HG02885 (cell line): ENCODE measurements at regions not wholly inside any gene's neighbourhood (a gene's known extent, or its start where the extent isn't known, plus 50 kb on each side); places are given as distances from the start of the nearest gene placed in this dataset.
"Not testable (repeated sequence)": the region's sequence is repeated elsewhere in the genome, so short reads cannot be mapped to it uniquely, and the experiment has no call there.

ENCODE experiments used
- ATAC-seq: cut with Tn5 transposase; IDR thresholded peaks from one replicate; pipeline ENCODE4 v1.9.1; 2021; ENCODE audit warnings: mild to moderate bottlenecking; ENCODE audit not compliant: unreplicated experiment, poor library complexity

DNA sequence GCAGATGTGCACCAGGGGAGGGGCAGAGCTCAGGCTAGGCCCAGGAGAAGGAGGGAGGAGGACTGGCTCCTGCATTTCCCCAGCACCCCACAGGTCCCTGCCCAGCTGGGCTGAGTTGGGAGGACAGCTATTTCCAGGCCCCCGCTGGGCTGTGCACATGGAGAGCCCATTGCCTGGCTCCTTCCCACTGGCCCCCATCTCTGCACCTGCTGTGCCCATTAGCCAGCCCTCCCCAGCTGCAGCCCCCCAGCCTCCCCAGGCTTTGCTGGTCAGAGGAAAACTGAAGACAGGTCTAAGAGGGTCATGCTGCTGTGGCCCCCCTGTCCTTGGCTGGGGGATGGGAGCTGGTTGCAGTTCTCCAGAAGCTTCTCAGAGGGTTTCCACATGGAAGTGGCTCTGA is 81.8 kb upstream of the SHANK2 start:
- ATAC-seq, result no peak

DNA sequence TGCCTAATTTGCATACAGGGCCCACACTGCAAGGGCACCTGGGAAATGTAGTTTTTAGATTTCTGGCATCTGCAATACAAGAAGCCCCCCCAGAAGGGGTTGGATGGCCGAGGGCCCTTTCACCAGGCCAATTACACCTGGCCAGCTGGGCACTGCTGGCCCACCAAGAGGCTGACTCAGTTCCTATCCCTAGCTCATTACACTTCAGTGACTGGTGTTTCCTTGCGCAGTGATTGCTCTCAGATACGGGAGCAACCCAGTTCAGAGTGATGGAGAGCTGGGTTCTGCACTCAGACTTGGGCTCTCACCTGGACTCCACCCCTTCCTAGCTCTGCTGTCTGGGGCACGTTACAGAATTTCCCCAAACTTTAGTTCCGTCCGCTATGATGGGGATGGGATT is 81.1 kb upstream of the SHANK2 start:
- ATAC-seq, result no peak

DNA sequence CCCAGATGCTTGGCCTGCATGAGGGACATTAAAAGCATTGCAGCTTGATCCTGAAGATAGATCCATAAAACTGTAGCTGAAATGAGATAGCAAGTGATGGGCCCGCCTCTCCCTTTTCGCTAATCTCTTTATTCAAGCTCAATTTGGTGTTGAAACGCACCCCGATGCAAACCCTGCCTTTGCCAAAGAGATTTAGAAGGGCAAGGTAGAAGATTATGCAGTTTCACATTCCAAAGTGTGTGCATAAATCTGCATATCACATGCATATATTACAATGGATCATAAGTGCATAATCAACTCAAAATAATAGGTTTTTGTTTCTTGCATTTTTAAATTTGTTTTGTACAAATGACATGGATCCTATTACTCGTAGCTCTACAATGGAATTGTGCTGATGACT is 80.1 kb upstream of the SHANK2 start:
- no peak for ATAC-seq

DNA sequence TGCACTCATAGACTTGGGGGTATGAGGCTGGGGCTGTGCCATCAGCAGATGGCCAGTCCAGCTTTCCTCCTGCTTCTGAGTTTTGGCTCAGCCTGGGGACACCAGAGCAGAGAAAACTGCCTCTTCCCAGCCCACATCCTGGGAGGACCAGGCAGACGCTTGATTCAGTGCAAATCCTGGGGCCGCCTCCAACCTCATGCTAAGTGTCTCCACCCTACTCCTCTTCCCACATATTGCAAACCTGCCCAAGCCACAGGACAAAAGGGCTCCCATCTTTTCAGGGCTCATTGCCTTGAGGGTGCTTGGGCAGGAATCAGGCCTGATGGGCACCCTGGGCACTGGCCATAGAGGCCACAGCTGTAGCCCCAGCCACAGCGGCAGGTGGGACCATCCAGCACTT is 79.7 kb upstream of the SHANK2 start:
- ATAC-seq, result no peak

DNA sequence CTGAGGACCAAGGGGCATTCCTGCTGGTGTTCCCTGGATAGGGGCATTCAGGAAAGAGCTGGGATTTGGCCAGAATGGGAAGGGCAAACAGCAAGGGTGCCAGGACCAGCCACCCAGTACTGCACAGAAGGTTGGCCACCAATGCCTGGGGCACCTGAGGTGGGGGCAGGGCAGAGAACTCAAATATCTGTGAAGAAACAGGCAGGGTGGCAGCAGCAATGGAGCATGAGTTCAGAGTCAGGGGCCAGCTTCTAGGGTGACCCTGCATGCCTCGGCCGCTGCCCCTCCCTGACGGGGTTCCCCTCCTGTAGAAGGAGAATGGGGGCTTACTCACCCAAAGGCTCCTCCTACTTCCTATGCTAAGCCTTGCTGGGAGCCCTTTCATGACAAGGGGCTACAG is 79.3 kb upstream of the SHANK2 start:
- ATAC-seq, result no peak

DNA sequence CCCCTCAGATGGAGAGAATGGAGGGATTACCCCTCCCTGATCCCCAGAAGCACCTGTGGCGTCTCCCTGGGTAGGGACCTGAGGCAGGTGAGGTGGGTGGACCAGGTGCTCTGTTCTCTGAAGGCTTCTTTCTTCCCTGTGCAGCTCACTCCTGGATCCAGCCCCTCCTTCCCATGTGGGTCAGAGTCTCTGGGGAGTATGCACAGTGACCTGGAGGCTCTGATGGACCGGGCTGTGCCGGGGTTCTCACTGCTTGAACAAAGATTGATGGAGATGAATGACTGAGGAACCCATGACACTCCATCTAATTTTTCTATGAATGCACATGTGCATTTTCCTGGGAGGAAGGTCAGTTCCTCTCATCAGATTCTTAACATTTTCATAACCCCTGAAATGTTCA is 78.6 kb upstream of the SHANK2 start:
- no peak for ATAC-seq

DNA sequence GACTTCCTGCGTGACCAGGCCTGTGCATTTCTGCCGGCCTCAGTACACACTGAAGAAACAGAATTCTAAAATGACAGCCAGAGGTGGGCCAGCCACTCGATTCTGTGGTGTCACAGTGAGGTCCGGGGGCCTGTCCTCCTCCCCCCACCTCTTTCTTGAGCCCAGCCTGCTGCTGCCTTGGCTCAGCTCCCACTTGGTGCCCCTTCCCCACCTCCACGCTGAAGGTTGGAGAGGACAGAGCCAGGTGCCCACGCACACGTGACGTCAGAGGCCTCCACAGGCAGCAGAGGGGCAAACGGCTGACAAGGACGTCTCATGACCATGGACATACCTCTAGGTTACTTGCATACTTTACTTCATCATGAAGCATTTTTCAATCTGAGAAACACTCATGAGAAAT is 78.0 kb upstream of the SHANK2 start:
- no peak for ATAC-seq

DNA sequence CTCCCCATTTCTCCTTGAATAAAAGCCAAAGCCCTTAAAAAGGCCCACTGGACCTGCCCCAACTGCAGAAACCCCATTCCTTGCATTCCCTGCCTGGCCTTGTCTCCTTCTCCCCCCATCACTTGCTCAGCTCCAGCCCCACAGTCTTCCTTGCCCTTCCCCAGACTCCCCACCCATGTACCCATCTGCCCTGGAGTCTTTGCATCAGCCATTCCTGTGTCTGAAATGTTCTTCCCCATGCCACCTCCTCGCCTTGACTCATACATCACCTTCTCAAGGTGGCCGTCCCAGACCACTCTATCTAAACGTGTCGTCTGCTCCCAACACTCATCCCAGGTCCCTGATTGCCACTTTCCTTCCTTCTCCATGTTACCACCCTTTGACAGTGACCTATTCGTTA is 77.4 kb upstream of the SHANK2 start:
- ATAC-seq, result no peak

DNA sequence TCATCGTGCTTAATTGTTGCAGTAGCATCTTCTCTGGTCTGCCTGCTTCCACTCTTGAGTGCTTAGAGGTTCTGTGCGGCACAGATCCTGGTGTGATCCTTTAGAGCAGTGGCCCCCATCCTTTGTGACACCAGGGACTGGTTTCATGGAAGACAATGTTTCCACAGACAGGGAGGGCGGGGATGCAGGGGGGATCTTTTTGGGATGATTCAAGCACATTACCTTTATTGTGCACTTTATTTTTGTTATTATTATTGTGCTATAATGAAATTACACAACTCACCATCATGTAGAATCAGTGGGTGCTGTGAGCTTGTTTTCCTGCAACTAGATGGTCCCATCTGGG is 76.8 kb upstream of the SHANK2 start:
- no peak for ATAC-seq

DNA sequence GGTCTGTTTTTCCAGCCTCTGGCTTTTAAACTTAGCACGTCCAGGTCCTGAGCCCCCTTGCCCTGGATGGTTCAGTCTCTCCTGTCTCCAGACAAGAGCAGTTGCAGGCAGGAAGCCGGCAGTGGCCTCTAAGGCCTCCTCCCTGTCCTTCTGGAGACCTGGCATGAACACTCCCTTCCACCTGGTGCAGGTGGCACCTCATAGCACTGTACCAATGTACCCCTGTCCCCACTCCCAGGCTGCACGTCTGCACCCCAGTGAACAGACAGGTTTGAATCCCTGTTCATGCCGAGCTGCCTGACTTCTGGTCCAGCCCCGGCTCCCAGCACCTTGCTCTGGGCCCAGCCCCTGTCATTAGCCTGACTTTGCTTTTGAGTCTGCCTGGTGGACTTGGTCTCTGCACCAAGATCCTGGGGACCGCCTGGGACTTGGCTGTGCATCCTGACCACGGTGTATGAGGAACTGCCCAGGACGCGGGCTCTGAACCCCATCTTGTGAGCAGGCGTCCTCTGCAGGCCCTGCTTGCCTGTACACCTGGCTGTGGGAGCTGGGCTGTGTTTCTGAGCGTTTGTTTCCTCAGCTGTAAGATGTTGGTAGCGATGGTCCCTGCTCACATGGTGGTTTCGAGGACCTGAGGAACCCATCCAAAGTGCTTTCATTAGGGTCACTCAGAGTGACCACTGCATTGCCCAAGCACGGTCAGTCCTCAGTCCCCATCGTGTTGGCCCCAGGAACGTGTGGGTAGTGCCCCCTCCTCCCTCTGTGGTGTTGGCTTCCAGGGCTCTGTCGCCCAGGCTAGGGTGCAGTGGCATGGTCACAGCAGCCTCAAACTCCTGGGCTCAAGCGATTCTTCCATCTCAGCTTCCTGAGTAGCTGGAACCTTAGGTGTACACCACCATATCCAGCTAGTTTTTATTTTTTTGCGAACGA is 75.0 kb upstream of the SHANK2 start:
- ATAC-seq, result no peak

DNA sequence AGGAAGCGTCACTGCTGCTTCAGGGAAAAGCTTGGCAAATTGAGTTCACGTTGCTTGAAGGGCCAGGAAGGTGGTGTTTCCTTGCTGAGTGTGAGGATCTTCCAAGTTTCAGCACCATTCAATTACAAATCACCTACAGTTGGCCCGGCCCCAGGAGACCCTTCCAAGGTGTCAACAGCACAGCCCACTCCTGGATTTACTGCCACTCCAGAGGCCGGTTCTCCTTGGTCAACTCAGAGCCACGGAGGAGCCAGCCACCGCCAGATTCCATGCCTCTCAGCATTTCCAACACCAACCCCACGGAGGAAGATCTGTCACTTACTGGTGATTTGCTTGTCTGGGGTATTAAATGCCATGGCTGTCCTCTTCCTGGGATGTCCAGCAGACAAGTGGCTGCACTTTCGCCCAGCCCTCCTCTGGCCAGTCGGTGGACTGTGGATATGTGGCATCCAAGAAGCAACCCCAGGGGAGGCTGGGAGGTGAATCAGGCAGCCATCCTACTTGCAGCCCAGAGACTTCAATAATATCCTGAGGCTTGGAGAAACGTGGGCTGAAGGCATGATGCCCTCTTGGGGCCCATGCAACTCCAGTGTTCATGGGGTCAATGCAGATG is 74.1 kb upstream of the SHANK2 start:
- no peak for ATAC-seq

DNA sequence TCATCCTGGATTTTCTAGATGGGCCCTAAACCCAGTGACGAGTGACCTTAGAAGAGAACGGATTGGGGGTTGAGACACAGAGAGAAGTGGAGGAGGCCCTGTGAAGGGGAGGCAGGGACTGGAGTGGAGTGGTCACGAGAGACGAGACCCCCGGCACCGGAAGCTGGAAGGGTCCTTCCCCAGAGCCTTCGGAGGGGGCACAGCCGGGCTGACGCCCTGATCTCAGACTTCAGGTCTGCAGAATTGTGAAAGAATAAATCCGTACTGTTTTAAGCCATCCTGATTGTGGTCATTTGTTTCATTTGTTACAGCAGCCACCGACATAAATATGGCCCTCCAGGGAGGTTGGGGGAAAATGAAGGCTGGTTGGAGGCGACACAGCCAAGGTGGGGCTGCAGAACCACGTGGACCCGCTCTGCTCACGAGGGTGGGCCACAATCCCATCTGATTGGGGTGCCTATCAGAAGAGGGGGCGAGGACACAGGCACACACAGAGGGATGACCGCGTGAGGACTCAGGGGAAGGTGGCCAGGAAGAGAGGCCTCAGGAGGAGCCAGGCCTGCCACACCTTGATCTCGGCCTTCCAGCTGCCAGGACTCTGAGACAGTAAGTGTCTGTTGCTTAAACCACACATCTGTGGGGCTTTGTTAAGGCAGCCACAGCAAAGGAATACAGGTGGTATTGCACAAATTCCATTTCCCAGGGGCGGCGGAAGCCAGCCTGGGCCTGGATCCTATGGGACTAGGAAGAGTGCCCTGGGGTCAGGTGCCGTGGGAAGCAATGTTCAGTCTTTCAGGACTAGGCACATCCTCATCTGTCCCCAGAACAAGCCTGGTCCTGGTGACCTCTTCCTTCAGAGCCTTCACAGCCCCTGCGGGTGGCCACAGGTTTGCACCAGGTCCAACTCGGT is 73.3 kb upstream of the SHANK2 start:
- ATAC-seq, result no peak

DNA sequence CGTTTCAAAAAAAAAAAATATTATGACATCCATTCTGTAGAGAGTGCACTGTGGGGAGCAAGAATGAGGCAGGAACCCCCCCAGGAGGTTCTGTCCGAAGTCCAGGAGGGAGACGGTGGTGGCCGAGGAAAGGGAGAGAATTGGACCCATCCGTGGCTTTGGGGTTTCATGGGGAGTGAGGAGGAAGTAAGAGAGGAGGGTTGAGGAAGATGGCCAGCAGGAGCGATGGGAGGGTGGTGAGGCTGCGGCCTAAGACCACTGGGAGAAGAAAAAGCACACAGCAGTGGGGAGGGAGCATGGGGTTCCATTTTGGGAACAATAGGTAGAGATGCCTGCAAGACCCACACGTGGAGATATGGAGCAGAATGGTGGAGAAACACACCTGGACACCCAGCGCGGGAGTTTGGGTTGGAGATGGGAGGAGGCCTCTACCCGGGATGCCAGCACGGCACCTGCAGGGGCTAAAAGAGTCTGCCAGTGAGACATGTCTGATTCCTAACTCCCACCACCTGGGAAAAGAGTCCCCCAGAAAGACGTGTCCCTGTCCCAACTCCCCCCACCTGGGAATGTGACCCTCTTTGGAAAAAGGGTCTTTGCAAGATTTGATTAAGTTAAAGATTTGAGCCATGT is 72.5 kb upstream of the SHANK2 start:
- no peak for ATAC-seq

DNA sequence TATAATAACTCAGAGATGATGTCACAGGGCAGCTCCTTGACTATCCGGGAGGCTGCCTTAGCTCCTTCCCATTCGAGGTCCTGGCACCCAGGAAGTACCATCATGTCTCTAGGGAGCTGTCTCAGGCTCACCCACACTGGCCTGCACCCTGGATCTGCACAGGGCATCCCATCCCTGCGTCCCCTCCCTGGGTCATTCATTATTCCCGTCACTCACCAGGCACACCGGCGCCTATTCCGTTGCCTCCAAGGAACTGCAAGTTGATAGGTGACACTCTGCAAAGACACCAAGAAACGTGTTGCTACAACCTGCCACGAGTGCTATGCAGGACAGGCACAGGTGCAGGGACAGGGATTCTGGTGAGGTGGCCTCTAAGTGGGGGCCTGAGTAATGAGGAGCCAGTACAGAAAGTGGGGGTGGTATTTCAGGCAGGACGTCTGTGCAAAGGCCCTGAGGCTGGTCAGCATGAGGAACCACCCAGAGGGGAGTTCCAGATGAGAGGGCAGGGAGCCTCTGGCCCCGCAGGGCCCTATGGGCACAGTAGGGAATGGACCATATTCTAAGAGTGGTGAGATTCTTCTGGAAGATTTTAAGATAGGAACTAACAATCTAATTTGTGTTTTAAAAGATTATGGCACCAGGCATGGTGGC is 71.6 kb upstream of the SHANK2 start:
- no peak for ATAC-seq

DNA sequence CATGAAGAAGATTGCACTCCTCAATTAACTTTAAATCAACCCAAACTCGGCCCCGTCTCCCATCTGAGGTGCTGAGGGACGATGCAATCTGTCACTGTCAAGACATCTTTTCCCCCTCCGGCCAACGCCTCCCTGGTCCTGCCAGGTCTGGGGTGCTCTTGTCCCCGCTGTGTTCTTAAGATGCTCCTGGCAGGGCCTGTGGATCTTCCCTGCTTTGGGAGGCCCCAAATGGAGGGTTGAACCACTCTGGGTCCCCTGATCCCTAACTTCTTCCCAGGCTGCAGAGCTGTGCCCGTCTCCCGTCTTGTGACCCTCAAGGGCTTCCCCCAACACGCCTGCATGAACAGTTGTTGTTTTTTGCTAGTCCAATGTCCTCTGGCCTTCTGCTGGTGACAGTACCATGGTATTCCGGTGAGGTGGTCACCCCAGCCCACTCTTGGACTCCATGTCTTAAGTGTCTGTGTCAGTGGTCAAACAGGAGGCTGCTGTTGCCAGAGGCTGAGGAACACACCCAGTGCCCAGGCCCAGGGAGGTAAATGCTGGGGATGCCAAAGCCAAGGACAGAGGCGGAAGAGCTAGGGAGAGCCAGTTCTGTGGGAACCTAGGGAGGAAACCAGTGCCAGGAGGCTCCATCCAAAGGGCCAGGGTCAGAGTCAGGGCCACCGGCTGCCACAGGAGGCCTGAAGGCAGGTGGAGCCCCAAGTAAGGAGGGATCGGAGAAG is 70.6 kb upstream of the SHANK2 start:
- no peak for ATAC-seq

DNA sequence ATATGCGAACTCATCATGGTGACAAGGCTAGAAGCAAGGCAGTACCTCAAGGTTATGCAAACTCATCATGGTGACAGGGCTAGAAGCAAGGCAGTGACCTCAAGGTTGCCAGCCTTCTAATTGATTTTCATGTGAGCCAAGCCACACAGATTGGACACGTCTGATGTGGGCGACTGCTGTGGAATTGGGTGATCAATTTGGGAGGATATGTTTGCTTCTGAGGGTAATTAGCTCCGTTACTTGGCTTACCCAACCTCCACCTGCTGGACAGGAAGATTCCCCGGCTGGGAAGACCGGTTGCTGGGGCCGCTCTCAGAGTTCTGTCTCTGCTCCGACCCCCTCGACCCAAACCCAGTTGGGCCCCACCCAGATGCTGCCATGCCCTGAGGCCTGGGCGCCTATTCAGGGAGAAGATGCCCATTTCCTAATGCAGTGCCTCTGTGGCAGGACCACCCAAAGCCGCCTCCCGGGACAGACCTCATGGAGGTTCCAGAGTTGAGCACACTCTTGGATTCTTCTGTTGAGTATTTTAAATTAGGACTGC is 69.9 kb upstream of the SHANK2 start:
- ATAC-seq, result no peak

DNA sequence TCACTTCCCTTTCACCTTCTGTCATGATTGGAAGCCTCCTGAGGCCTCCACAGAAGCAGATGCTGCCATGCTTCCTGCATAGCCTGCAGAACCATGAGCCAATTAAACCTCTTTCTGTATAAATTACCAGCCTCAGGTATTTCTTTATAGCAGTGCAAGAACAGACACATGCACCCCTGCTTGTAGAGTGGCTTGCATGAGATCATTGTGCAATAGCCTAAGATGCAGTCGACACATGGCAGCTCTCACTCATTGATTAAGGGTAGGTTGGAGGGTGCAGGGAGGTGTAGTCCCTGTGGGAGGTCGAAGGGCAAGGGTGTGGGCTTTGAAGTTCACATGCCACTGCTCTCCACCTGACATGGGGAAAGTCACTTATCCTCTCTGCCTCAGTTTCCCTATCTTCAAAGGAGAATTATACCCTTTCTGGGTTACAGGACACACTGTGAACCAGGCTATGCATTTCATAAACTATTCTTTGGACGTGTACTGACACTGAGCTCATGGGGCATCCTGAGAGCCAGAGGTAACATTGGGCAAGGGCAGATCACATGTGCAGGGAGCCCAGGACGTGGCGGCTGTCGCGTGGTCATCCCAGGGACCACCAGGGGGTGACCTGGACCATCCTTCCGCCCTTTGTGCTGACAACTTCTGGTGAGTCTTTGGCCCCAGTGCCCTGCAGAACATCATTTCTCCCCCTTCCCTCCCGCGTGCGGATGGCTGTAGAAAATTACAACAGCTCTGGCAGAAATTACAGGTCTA is 69.2 kb upstream of the SHANK2 start:
- no peak for ATAC-seq

DNA sequence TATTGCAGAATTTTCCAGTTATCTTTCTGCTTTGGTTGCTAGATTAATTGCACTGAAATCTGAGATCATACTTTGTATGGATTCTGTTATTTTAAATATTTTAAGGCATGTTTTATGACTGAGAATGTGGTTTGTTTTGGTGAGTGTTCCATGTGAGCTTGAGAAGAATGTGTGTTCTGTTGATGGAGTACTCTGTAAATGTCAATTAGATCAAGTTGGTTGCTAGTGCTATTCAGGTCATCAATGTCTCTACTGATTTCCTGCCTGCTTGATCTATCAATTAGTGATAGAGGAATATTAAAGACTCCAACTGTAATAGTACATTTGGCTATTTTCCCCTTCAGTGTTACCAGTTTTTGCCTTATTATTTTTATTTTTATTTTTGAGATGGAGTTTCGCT is 64.3 kb upstream of the SHANK2 start:
- ATAC-seq, result no peak

DNA sequence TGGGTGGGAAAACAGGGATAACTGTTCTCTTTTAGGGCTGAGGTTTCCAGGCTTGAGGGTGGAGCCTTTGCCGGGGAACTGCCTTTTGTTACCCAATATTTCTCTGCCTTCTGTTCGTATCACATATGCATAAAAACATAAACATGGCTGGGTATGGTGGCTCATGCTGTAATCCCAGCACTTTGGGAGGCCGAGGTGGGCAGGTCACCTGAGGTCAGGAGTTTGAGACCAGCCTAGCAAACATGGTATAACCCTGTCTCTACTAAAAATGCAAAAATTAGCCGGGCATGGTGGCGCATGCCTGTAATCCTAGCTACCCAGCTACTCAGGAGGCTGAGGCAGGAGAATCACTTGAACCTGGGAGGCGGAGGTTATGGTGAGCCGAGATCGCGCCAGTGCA is 60.2 kb upstream of the SHANK2 start:
- not testable (repeated sequence) for ATAC-seq
